Fibroblast of lung (primary cell): ENCODE measurements at regions not wholly inside any gene's neighbourhood (a gene's known extent, or its start where the extent isn't known, plus 50 kb on each side); places are given as distances from the start of the nearest gene placed in this dataset.

Experiments used
- EZH2 ChIP-seq: IDR thresholded peaks from 2 replicates; pipeline ENCODE4 v1.5.1; 2012; ENCODE audit warnings: low read length, control low read depth, mild to moderate bottlenecking; ENCODE audit errors: missing control alignments
- TF ChIP-seq, protein P1 (sequence below), 2 donors: IDR thresholded peaks in 1 of 2; conservative IDR thresholded peaks in 1 of 2; 1 replicate in 1 of 2; 2 replicates in 1 of 2; pipeline ENCODE4 v1.5.1; 2011 to 2012; ENCODE audit warnings: low read length in 2 of 2, control low read depth in 1 of 2, inconsistent platforms in 1 of 2, low read depth in 1 of 2, mild to moderate bottlenecking in 1 of 2

DNA sequence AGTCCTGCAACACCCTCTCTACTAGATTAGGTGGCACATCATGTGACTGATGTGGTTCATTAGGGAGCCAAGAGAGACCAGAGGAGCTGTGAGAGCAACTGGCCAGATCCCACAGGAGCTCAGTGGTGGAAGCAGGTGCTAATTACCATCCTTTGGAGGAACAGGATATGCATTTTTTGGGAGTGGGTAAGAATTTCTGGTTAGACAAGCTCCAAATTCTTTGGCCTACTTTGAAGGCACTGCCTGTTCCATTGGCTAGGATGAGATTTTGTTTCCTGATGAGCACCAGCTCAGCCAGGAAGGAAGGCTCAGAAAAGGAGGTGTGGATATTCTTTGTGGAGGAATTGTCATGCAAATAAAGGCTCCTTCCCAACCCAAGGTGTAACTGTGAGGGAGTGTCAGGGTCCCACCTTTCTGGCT is 130.3 kb upstream of the BMP2 start:
- TF ChIP-seq, protein P1, sequence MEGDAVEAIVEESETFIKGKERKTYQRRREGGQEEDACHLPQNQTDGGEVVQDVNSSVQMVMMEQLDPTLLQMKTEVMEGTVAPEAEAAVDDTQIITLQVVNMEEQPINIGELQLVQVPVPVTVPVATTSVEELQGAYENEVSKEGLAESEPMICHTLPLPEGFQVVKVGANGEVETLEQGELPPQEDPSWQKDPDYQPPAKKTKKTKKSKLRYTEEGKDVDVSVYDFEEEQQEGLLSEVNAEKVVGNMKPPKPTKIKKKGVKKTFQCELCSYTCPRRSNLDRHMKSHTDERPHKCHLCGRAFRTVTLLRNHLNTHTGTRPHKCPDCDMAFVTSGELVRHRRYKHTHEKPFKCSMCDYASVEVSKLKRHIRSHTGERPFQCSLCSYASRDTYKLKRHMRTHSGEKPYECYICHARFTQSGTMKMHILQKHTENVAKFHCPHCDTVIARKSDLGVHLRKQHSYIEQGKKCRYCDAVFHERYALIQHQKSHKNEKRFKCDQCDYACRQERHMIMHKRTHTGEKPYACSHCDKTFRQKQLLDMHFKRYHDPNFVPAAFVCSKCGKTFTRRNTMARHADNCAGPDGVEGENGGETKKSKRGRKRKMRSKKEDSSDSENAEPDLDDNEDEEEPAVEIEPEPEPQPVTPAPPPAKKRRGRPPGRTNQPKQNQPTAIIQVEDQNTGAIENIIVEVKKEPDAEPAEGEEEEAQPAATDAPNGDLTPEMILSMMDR (conservative IDR thresholded peaks at IDR 0.05 in 1 of 2, IDR thresholded peaks at IDR 0.05 in 1 of 2; ENCODE audit: low read depth in 1 of 2, low read length in 2 of 2), result no peak
- TF ChIP-seq EZH2, result no peak
